NCI-H2196 treated with DMSO at 0.1 percent for 48 hours (cell line): ENCODE measurements at regions not wholly inside any gene's neighbourhood (a gene's known extent, or its start where the extent isn't known, plus 50 kb on each side); places are given as distances from the start of the nearest gene placed in this dataset.

Experiments used
- DNase-seq: peaks from one replicate; lab custom pipeline; 2025; ENCODE audit not compliant: unreplicated experiment; lab: John Stamatoyannopoulos, UW

GRCh38 chr13:105127732-105128131 is 1407.7 kb downstream of the EFNB2 start:
- DNase-seq, result no peak

- DNase-seq, result no peak
Observed at GRCh38 chr13:105121221-105121620, 1414.2 kb downstream of the EFNB2 start.

GRCh38 chr13:105118426-105118985 is 1417.0 kb downstream of the EFNB2 start:
- no peak for DNase-seq

- DNase-seq, result no peak
Observed at GRCh38 chr13:105116966-105117365, 1418.5 kb downstream of the EFNB2 start.

- DNase-seq, result no peak
Observed at GRCh38 chr13:105112561-105112960, 1422.9 kb downstream of the EFNB2 start.

- DNase-seq, result no peak
Observed at GRCh38 chr13:105107781-105108180, 1427.7 kb downstream of the EFNB2 start.

GRCh38 chr13:105105471-105105870 is 1430.0 kb downstream of the EFNB2 start:
- no peak for DNase-seq

GRCh38 chr13:105097521-105097920 is 1437.9 kb downstream of the EFNB2 start:
- DNase-seq, result no peak

- DNase-seq, result no peak
Observed at GRCh38 chr13:105089858-105090643, 1445.4 kb downstream of the EFNB2 start.

- no peak for DNase-seq
Observed at GRCh38 chr13:105087945-105088344, 1447.5 kb downstream of the EFNB2 start.

- DNase-seq, result no peak
Observed at GRCh38 chr13:105084931-105085330, 1450.5 kb downstream of the EFNB2 start.

GRCh38 chr13:105083992-105084391 is 1451.5 kb downstream of the EFNB2 start:
- DNase-seq, result no peak

- no peak for DNase-seq
Observed at GRCh38 chr13:105074755-105075154, 1460.7 kb downstream of the EFNB2 start.

- no peak for DNase-seq
Observed at GRCh38 chr13:105073041-105073440, 1462.4 kb downstream of the EFNB2 start.

- DNase-seq, result no peak
Observed at GRCh38 chr13:105070452-105070851, 1465.0 kb downstream of the EFNB2 start.

GRCh38 chr13:105069106-105069505 is 1466.4 kb downstream of the EFNB2 start:
- no peak for DNase-seq

- no peak for DNase-seq
Observed at GRCh38 chr13:105063676-105064075, 1471.8 kb downstream of the EFNB2 start.

GRCh38 chr13:105059786-105060185 is 1475.7 kb downstream of the EFNB2 start:
- no peak for DNase-seq

GRCh38 chr13:105058517-105058916 is 1476.9 kb downstream of the EFNB2 start:
- no peak for DNase-seq

- no peak for DNase-seq
Observed at GRCh38 chr13:105052711-105053110, 1482.8 kb downstream of the EFNB2 start.

- no peak for DNase-seq
Observed at GRCh38 chr13:105050686-105051085, 1484.8 kb downstream of the EFNB2 start.

- DNase-seq, result no peak
Observed at GRCh38 chr13:105048677-105049076, 1486.8 kb downstream of the EFNB2 start.
